H9 (cell line): ENCODE measurements at regions not wholly inside any gene's neighbourhood (a gene's known extent, or its start where the extent isn't known, plus 50 kb on each side); places are given as distances from the start of the nearest gene placed in this dataset.

Source experiments
- DNase-seq: peaks from one replicate; pipeline ENCODE4 v3.0.0-alpha.2; 2017
- H2AFZ ChIP-seq: one replicate; pipeline ENCODE4 v1.6.1; 2013; ENCODE audit warnings: mild to moderate bottlenecking, low read length, control low read depth, moderate library complexity
- H2AK5ac ChIP-seq: 2 replicates; pipeline ENCODE4 v1.6.1; 2013; ENCODE audit warnings: low read length, control low read depth, mixed read lengths; ENCODE audit not compliant: insufficient read length
- H2BK120ac ChIP-seq: one replicate; pipeline ENCODE4 v1.6.1; 2013; ENCODE audit warnings: low read depth, mild to moderate bottlenecking, low read length, control low read depth, inconsistent platforms; ENCODE audit not compliant: poor library complexity, severe bottlenecking
- H2BK12ac ChIP-seq: 2 replicates; pipeline ENCODE4 v1.6.1; 2013; ENCODE audit warnings: low read length, control low read depth, mixed read lengths, low read depth; ENCODE audit not compliant: insufficient read length
- H2BK15ac ChIP-seq: 2 replicates; pipeline ENCODE4 v1.6.1; 2013; ENCODE audit warnings: low read depth, low read length, control low read depth
- H2BK20ac ChIP-seq: one replicate; pipeline ENCODE4 v1.6.1; 2013; ENCODE audit warnings: low read depth, mild to moderate bottlenecking, low read length, control low read depth, inconsistent platforms; ENCODE audit not compliant: poor library complexity, severe bottlenecking
- H2BK5ac ChIP-seq: 2 replicates; pipeline ENCODE4 v1.6.1; 2013; ENCODE audit warnings: low read length, control low read depth, mixed read lengths; ENCODE audit not compliant: insufficient read length
- H3K14ac ChIP-seq: 2 replicates; pipeline ENCODE4 v1.6.1; 2013; ENCODE audit warnings: low read length, control low read depth; ENCODE audit not compliant: insufficient read depth
- H3K18ac ChIP-seq: 2 replicates; pipeline ENCODE4 v1.6.1; 2013; ENCODE audit warnings: low read depth, mild to moderate bottlenecking, mixed read lengths, low read length, control low read depth; ENCODE audit not compliant: insufficient read length
- H3K23ac ChIP-seq: 2 replicates; pipeline ENCODE4 v1.6.1; 2013; ENCODE audit warnings: low read length, control low read depth, mixed read lengths, low read depth; ENCODE audit not compliant: insufficient read length
- H3K23me2 ChIP-seq: 2 replicates; pipeline ENCODE4 v1.6.1; 2013; ENCODE audit warnings: low read depth, mild to moderate bottlenecking, mixed read lengths, low read length, control low read depth; ENCODE audit not compliant: insufficient read length, poor library complexity, severe bottlenecking
- H3K27ac ChIP-seq: 2 replicates; pipeline ENCODE4 v1.5.1; 2013; ENCODE audit warnings: low read length, control low read depth, mixed read lengths, low read depth; ENCODE audit not compliant: insufficient read length
- H3K27me3 ChIP-seq: 2 replicates; pipeline ENCODE4 v1.6.1; 2013; ENCODE audit warnings: low read length, control low read depth, inconsistent platforms; ENCODE audit not compliant: insufficient read depth
- H3K4ac ChIP-seq: 2 replicates; pipeline ENCODE4 v1.6.1; 2013; ENCODE audit warnings: low read depth, mild to moderate bottlenecking, control low read depth, inconsistent platforms, low read length, moderate library complexity
- H3K4me1 ChIP-seq: 2 replicates; pipeline ENCODE4 v1.6.1; 2013; ENCODE audit warnings: low read length, control low read depth, inconsistent platforms; ENCODE audit not compliant: insufficient read depth
- H3K4me2 ChIP-seq: 2 replicates; pipeline ENCODE4 v1.6.1; 2013; ENCODE audit warnings: low read length, control low read depth, mixed read lengths; ENCODE audit not compliant: insufficient read length, insufficient read depth
- H3K56ac ChIP-seq: 2 replicates; pipeline ENCODE4 v1.6.1; 2013; ENCODE audit warnings: low read depth, mild to moderate bottlenecking, mixed read lengths, low read length, control low read depth; ENCODE audit not compliant: insufficient read length
- H3K79me1 ChIP-seq: 2 replicates; pipeline ENCODE4 v1.6.1; 2013; ENCODE audit warnings: low read depth, mild to moderate bottlenecking, moderate library complexity, low read length, control low read depth, inconsistent platforms; ENCODE audit not compliant: insufficient read depth, poor library complexity, severe bottlenecking
- H3K79me2 ChIP-seq: 2 replicates; pipeline ENCODE4 v1.6.1; 2013; ENCODE audit warnings: low read length, control low read depth, inconsistent platforms; ENCODE audit not compliant: insufficient read depth
- H3K9ac ChIP-seq: 2 replicates; pipeline ENCODE4 v1.6.1; 2013; ENCODE audit warnings: low read length, control low read depth, mixed read lengths; ENCODE audit not compliant: insufficient read length; ENCODE audit errors: extremely low read depth
- H3K9me3 ChIP-seq: one replicate; pipeline ENCODE4 v1.6.1; 2013; ENCODE audit warnings: low read depth, low read length, inconsistent platforms; ENCODE audit not compliant: control insufficient read depth
- H3T11ph ChIP-seq: one replicate; pipeline ENCODE4 v1.6.1; 2013; ENCODE audit warnings: mild to moderate bottlenecking, low read length, control low read depth, inconsistent platforms
- H4K20me1 ChIP-seq: one replicate; pipeline ENCODE4 v1.6.1; 2013; ENCODE audit not compliant: control insufficient read depth, insufficient read length, insufficient read depth
- H4K5ac ChIP-seq: 2 replicates; pipeline ENCODE4 v1.6.1; 2013; ENCODE audit warnings: low read depth, mild to moderate bottlenecking, mixed read lengths, low read length, control low read depth; ENCODE audit not compliant: insufficient read length
- H4K8ac ChIP-seq: replicated peaks from 2 replicates; pipeline ENCODE4 v1.6.1; 2013; ENCODE audit warnings: low read length, control low read depth, mixed read lengths, low read depth; ENCODE audit not compliant: insufficient read length
- H4K91ac ChIP-seq: 2 replicates; pipeline ENCODE4 v1.6.1; 2013; ENCODE audit warnings: low read depth, mild to moderate bottlenecking, moderate library complexity, mixed read lengths, low read length, control low read depth; ENCODE audit not compliant: insufficient read length
- H3K27ac Mint-ChIP-seq, 3 experiments: 2 replicates in 2 of 3; 3 replicates in 1 of 3; pipeline ENCODE4 v1.8.0; 2020 to 2021; ENCODE audit warnings: mixed read lengths in 3 of 3, mild to moderate bottlenecking in 1 of 3, moderate library complexity in 1 of 3
- H3K27me3 Mint-ChIP-seq: 2 replicates; pipeline ENCODE4 v1.8.0; 2021; ENCODE audit warnings: low read depth, mild to moderate bottlenecking, moderate library complexity, mixed read lengths
- H3K36me3 Mint-ChIP-seq, 3 experiments: 2 replicates in 2 of 3; 3 replicates in 1 of 3; pipeline ENCODE4 v1.8.0; 2020 to 2021; ENCODE audit warnings: low read depth in 3 of 3, mixed read lengths in 3 of 3; ENCODE audit not compliant: insufficient read depth in 1 of 3
- H3K4me1 Mint-ChIP-seq, 2 experiments: 2 replicates each; pipeline ENCODE4 v1.8.0; 2020; ENCODE audit warnings: mixed read lengths in 2 of 2
- H3K4me3 Mint-ChIP-seq, 2 experiments: 2 replicates in 1 of 2; 3 replicates in 1 of 2; pipeline ENCODE4 v1.8.0; 2020 to 2021; ENCODE audit warnings: mild to moderate bottlenecking in 2 of 2, mixed read lengths in 2 of 2, moderate library complexity in 1 of 2
- H3K9me3 Mint-ChIP-seq, 2 experiments: 2 replicates in 1 of 2; 3 replicates in 1 of 2; pipeline ENCODE4 v1.8.0; 2020; ENCODE audit warnings: mild to moderate bottlenecking in 2 of 2, mixed read lengths in 2 of 2, moderate library complexity in 1 of 2
- WGBS: extraction: QIAGEN DNeasy Blood & Tissue Kit; methylation state at CpG from one replicate; pipeline ENCODE4 v1.1.7; 2013; ENCODE audit warnings: missing lambda C conversion rate, low lambda C conversion rate, mixed read lengths; ENCODE audit not compliant: insufficient read length; ENCODE audit errors: extremely low coverage; 5-methylcytosine and 5-hydroxymethylcytosine counted together
- TF ChIP-seq, protein P1 (sequence below): fragments of 200-600 bp; sonication (generic); conservative IDR thresholded peaks from 3 replicates; pipeline ENCODE4 v1.8.0; 2021; ENCODE audit warnings: antibody characterized with exemption, mild to moderate bottlenecking

- Mint-ChIP-seq H3K36me3 (no peaks in the 10 kb centered on the region), H3K4me3 (no peak overlapping the region), H3K27me3 (no peaks in the 10 kb centered on the region), H3K9me3 (no peaks in the 10 kb centered on the region; a peak in 1 of 5 replicates), H3K4me1 (peaks cover 21 to 30% of the 10 kb centered on the region in 2 experiments), H3K27ac (peak overlapping the region in 2 of 3 experiments; percentile 19 to 65; a peak in 2 of 7 replicates)
- Histone ChIP-seq H3K79me2 (no peaks in the 10 kb centered on the region), H2BK5ac (no peak overlapping the region), H4K8ac (no peak overlapping the region), H3K18ac (no peak overlapping the region), H3K56ac (no peak overlapping the region), H4K91ac (no peak overlapping the region), H3K27me3 (no peaks in the 10 kb centered on the region), H2BK20ac (no peak overlapping the region), H2BK15ac (no peak overlapping the region), H2BK120ac (no peak overlapping the region), H3K4me2 (no peak overlapping the region), H3K9ac (no peak overlapping the region), H2BK12ac (no peak overlapping the region), H2AFZ (no peak overlapping the region), H3T11ph (no peak overlapping the region), H3K79me1 (no peaks in the 10 kb centered on the region), H3K4ac (no peak overlapping the region), H4K20me1 (no peaks in the 10 kb centered on the region), H3K23me2 (no peaks in the 10 kb centered on the region), H3K27ac (no peak overlapping the region), H3K4me1 (peaks cover 10% of the 10 kb centered on the region; the same call in 1 of the 2 replicates), H3K9me3 (no peaks in the 10 kb centered on the region), H3K14ac (no peak overlapping the region), H3K23ac (no peak overlapping the region), H4K5ac (no peak overlapping the region), H2AK5ac (no peak overlapping the region)
- TF ChIP-seq, protein P1, sequence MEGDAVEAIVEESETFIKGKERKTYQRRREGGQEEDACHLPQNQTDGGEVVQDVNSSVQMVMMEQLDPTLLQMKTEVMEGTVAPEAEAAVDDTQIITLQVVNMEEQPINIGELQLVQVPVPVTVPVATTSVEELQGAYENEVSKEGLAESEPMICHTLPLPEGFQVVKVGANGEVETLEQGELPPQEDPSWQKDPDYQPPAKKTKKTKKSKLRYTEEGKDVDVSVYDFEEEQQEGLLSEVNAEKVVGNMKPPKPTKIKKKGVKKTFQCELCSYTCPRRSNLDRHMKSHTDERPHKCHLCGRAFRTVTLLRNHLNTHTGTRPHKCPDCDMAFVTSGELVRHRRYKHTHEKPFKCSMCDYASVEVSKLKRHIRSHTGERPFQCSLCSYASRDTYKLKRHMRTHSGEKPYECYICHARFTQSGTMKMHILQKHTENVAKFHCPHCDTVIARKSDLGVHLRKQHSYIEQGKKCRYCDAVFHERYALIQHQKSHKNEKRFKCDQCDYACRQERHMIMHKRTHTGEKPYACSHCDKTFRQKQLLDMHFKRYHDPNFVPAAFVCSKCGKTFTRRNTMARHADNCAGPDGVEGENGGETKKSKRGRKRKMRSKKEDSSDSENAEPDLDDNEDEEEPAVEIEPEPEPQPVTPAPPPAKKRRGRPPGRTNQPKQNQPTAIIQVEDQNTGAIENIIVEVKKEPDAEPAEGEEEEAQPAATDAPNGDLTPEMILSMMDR = no peak
- no peak for DNase-seq
- WGBS = no CpG with 5 or more reads among the region's 4 CpGs
These were observed 175.6 kb downstream of the TMEM161B start for GRCh38 chr5:88092958-88093605.
